Natural killer cell (primary cell): ENCODE measurements at regions not wholly inside any gene's neighbourhood (a gene's known extent, or its start where the extent isn't known, plus 50 kb on each side); places are given as distances from the start of the nearest gene placed in this dataset.

Experiments
- ATAC-seq, 3 donors: fragments of 150-1000 bp in 2 of 3; fragments of 200-7000 bp in 1 of 3; cut with Tn5 transposase; 1 replicate in 1 of 3; 2 replicates in 2 of 3; pipeline ENCODE4 v1.10.0; 2021; ENCODE audit warnings: mild to moderate bottlenecking in 2 of 3, moderate library complexity in 2 of 3
- DNase-seq, 2 donors: peaks; one replicate each; pipeline versions ENCODE4 v3.0.0 to v3.0.0-alpha.2; 2013 to 2021; ENCODE audit warnings: mixed read lengths in 1 of 2
- H3K27ac ChIP-seq: one replicate; pipeline ENCODE4 v1.5.1; 2013; ENCODE audit warnings: mild to moderate bottlenecking, low read length
- H3K27me3 ChIP-seq: one replicate; pipeline ENCODE4 v1.6.1; 2013; ENCODE audit warnings: low read length; ENCODE audit not compliant: control insufficient read depth, insufficient read depth
- H3K36me3 ChIP-seq: one replicate; pipeline ENCODE4 v1.6.1; 2013; ENCODE audit warnings: low read length; ENCODE audit not compliant: control insufficient read depth, insufficient read depth
- H3K4me1 ChIP-seq: one replicate; pipeline ENCODE4 v1.6.1; 2013; ENCODE audit warnings: low read length; ENCODE audit not compliant: control insufficient read depth, insufficient read depth
- H3K4me3 ChIP-seq: one replicate; pipeline ENCODE4 v1.5.1; 2013; ENCODE audit warnings: low read length
- H3K9me3 ChIP-seq: one replicate; pipeline ENCODE4 v1.6.1; 2013; ENCODE audit warnings: low read length; ENCODE audit not compliant: control insufficient read depth, insufficient read depth
- H3K27ac Mint-ChIP-seq, 2 donors: one replicate each; pipeline ENCODE4 v1.8.0; 2022; ENCODE audit warnings: mild to moderate bottlenecking in 2 of 2, mixed read lengths in 2 of 2, moderate library complexity in 1 of 2
- H3K27me3 Mint-ChIP-seq, 2 donors: one replicate each; pipeline ENCODE4 v1.8.0; 2022; ENCODE audit warnings: low read depth in 2 of 2, mixed read lengths in 2 of 2
- H3K36me3 Mint-ChIP-seq: one replicate; pipeline ENCODE4 v1.8.0; 2022; ENCODE audit warnings: mixed read lengths
- H3K4me1 Mint-ChIP-seq, 2 donors: one replicate each; pipeline ENCODE4 v1.8.0; 2022; ENCODE audit warnings: mixed read lengths in 2 of 2
- H3K4me3 Mint-ChIP-seq: one replicate; pipeline ENCODE4 v1.8.0; 2022; ENCODE audit warnings: mild to moderate bottlenecking, moderate library complexity, mixed read lengths
- H3K9me3 Mint-ChIP-seq, 2 donors: one replicate each; pipeline ENCODE4 v1.8.0; 2022; ENCODE audit warnings: mixed read lengths in 2 of 2
- CTCF ChIP-seq: fragments of 200-600 bp; IDR thresholded peaks from one replicate; pipeline ENCODE4 v1.8.0; 2022; ENCODE audit warnings: antibody characterized with exemption
- WGBS: methylation state at CpG from one replicate; pipeline ENCODE4 v1.1.7; 2013; ENCODE audit warnings: missing lambda C conversion rate; ENCODE audit not compliant: insufficient coverage; 5-methylcytosine and 5-hydroxymethylcytosine counted together
- intact Hi-C: fragments of 100-400 bp; cut with micrococcal nuclease; formaldehyde crosslinking; loops from one replicate; pipeline ENCODE4 v1.14.2; 2022

- no peaks in the 10 kb centered on the region for H3K36me3 Mint-ChIP-seq
- no peak overlapping the region for H3K4me3 ChIP-seq
Observed at GRCh38 chr4:66655505-66655904, 889.8 kb downstream of the CENPC start.

GRCh38 chr4:66653937-66654336 lies 891.4 kb downstream of the CENPC start:
- TF ChIP-seq CTCF: no peak
- H3K9me3 ChIP-seq: peaks cover 4% of the 10 kb centered on the region
- ATAC-seq (no peak), DNase-seq (no peak)
- WGBS: no CpG with 5 or more reads among the region's 2 CpGs
- intact Hi-C loops: no loop called here
- Mint-ChIP-seq H3K27me3 (no peaks in the 10 kb centered on the region), H3K27ac (no peak overlapping the region), H3K4me1 (no peaks in the 10 kb centered on the region), H3K9me3 (peaks cover 3 to 5% of the 10 kb centered on the region in 2 donors), H3K36me3 (no peaks in the 10 kb centered on the region), H3K4me3 (no peak overlapping the region)
- H3K4me1 ChIP-seq: no peaks in the 10 kb centered on the region
- no peak overlapping the region for H3K4me3 ChIP-seq
- no peaks in the 10 kb centered on the region for H3K36me3 ChIP-seq
- H3K27me3 ChIP-seq: no peaks in the 10 kb centered on the region
- H3K27ac ChIP-seq: no peak overlapping the region

More at GRCh38 chr4:66655505-66655904, 889.8 kb downstream of the CENPC start:
- Mint-ChIP-seq H3K4me1 (no peaks in the 10 kb centered on the region), H3K27me3 (no peaks in the 10 kb centered on the region), H3K27ac (no peak overlapping the region), H3K4me3 (no peak overlapping the region), H3K9me3 (peaks cover 3 to 7% of the 10 kb centered on the region in 2 donors)
- Histone ChIP-seq H3K27ac (no peak overlapping the region), H3K27me3 (no peaks in the 10 kb centered on the region), H3K36me3 (no peaks in the 10 kb centered on the region), H3K4me1 (no peaks in the 10 kb centered on the region), H3K9me3 (peaks cover 4% of the 10 kb centered on the region)
- WGBS: 89% methylated on average over 2 of the region's 2 CpGs
- ATAC-seq (no peak), DNase-seq (no peak)
- TF ChIP-seq CTCF: no peak
- intact Hi-C loops: no loop called here

GRCh38 chr4:66649236-66649635 lies 896.1 kb downstream of the CENPC start:
- Histone ChIP-seq H3K4me3 (no peak overlapping the region), H3K4me1 (no peaks in the 10 kb centered on the region), H3K27me3 (no peaks in the 10 kb centered on the region), H3K36me3 (no peaks in the 10 kb centered on the region), H3K9me3 (peaks cover 4% of the 10 kb centered on the region), H3K27ac (no peak overlapping the region)
- ATAC-seq (no peak), DNase-seq (no peak)
- no peaks in the 10 kb centered on the region for H3K4me1 Mint-ChIP-seq
- H3K9me3 Mint-ChIP-seq: peaks cover 3 to 5% of the 10 kb centered on the region in 2 donors
- no CpG with 5 or more reads among the region's 2 CpGs for WGBS
- intact Hi-C loops: no loop called here
- H3K36me3 Mint-ChIP-seq: no peaks in the 10 kb centered on the region
- no peak overlapping the region for H3K27ac Mint-ChIP-seq
- no peaks in the 10 kb centered on the region for H3K27me3 Mint-ChIP-seq
- no peak for TF ChIP-seq CTCF
- H3K4me3 Mint-ChIP-seq: no peak overlapping the region

GRCh38 chr4:66647926-66648325 lies 897.4 kb downstream of the CENPC start:
- no peaks in the 10 kb centered on the region for H3K36me3 ChIP-seq
- H3K27me3 ChIP-seq: no peaks in the 10 kb centered on the region
- Mint-ChIP-seq H3K27ac (no peak overlapping the region), H3K36me3 (no peaks in the 10 kb centered on the region), H3K9me3 (peaks cover 0 to 3% of the 10 kb centered on the region in 2 donors), H3K4me3 (no peak overlapping the region), H3K4me1 (no peaks in the 10 kb centered on the region), H3K27me3 (no peaks in the 10 kb centered on the region)
- peaks cover 4% of the 10 kb centered on the region for H3K9me3 ChIP-seq
- no peaks in the 10 kb centered on the region for H3K4me1 ChIP-seq
- no peak for DNase-seq
- no peak for ATAC-seq
- 100% methylated on average over 1 of the region's 3 CpGs for WGBS
- no peak overlapping the region for H3K27ac ChIP-seq
- intact Hi-C loops: no loop called here
- H3K4me3 ChIP-seq: no peak overlapping the region
- TF ChIP-seq CTCF: no peak
